ENCODE measurements at regions not wholly inside any gene's neighbourhood (a gene's known extent, or its start where the extent isn't known, plus 50 kb on each side); places are given as distances from the start of the nearest gene placed in this dataset.

GRCh38 chr11:128642571-128642970, 51.3 kb upstream of the FLI1 start:
- DNase-seq (ENCODE audit: low read depth): no peak

GRCh38 chr11:128643661-128644317, 50.1 kb upstream of the FLI1 start:
- peak; percentile 15 for DNase-seq (ENCODE audit: low read depth)

Data from RPMI7951 (cell line).